GM12878 (cell line): ENCODE measurements at regions not wholly inside any gene's neighbourhood (a gene's known extent, or its start where the extent isn't known, plus 50 kb on each side); places are given as distances from the start of the nearest gene placed in this dataset.

Experiments used
- BHLHE40 ChIP-seq, 2 experiments: fragments of 450-650 bp in 1 of 2; IDR thresholded peaks; 2 replicates each; pipeline ENCODE4 v1.6.1; 2011 to 2017; ENCODE audit warnings: low read depth in 2 of 2, borderline replicate concordance in 1 of 2, improper control_type of control experiment in 1 of 2, low read length in 1 of 2, mild to moderate bottlenecking in 1 of 2
- CREB1 ChIP-seq: IDR thresholded peaks from 2 replicates; pipeline ENCODE4 v1.6.1; 2012; ENCODE audit warnings: low read depth, mild to moderate bottlenecking, inconsistent platforms
- EGR1 ChIP-seq, 2 experiments: IDR thresholded peaks; 1 replicate in 1 of 2; 2 replicates in 1 of 2; pipeline ENCODE4 v1.6.1; 2011 to 2012; ENCODE audit warnings: low read depth in 2 of 2, low read length in 2 of 2, borderline replicate concordance in 1 of 2, mild to moderate bottlenecking in 1 of 2, moderate library complexity in 1 of 2
- MAX ChIP-seq: IDR thresholded peaks from 2 replicates; pipeline ENCODE4 v1.6.1; 2012; ENCODE audit warnings: low read depth, low read length, improper control_type of control experiment
- NRF1 ChIP-seq: conservative IDR thresholded peaks from 2 replicates; pipeline ENCODE4 v1.6.1; 2011; ENCODE audit warnings: mild to moderate bottlenecking, low read depth, low read length, improper control_type of control experiment
- POLR2A ChIP-seq: IDR thresholded peaks from 2 replicates; pipeline ENCODE4 v1.6.1; 2011; ENCODE audit warnings: low read depth, mild to moderate bottlenecking, low read length
- POLR2AphosphoS5 ChIP-seq: IDR thresholded peaks from 2 replicates; pipeline ENCODE4 v1.6.1; 2011; ENCODE audit warnings: mild to moderate bottlenecking, low read length, inconsistent platforms
- RAD21 ChIP-seq: IDR thresholded peaks from 2 replicates; pipeline ENCODE4 v1.6.1; 2011; ENCODE audit warnings: mild to moderate bottlenecking, low read depth, low read length, moderate library complexity; ENCODE audit not compliant: insufficient read depth
- RFX5 ChIP-seq: IDR thresholded peaks from 2 replicates; pipeline ENCODE4 v1.6.1; 2011; ENCODE audit warnings: low read depth, low read length, improper control_type of control experiment
- SMC3 ChIP-seq: IDR thresholded peaks from 2 replicates; pipeline ENCODE4 v1.6.1; 2011; ENCODE audit warnings: low read length, improper control_type of control experiment, borderline replicate concordance
- SUZ12 ChIP-seq: fragments of 200-600 bp; sonication (generic); IDR thresholded peaks from one replicate; pipeline ENCODE4 v1.6.1; 2018; ENCODE audit warnings: antibody characterized with exemption, mild to moderate bottlenecking; ENCODE audit not compliant: unreplicated experiment
- TCF12 ChIP-seq: IDR thresholded peaks from 2 replicates; pipeline ENCODE4 v1.6.1; 2011; ENCODE audit warnings: low read depth, mild to moderate bottlenecking, low read length
- TF ChIP-seq, protein P1 (sequence below), 3 experiments: IDR thresholded peaks in 2 of 3; conservative IDR thresholded peaks in 1 of 3; 2 replicates each; pipeline ENCODE4 v1.5.1; 2011; ENCODE audit warnings: low read depth in 3 of 3, low read length in 3 of 3, mild to moderate bottlenecking in 3 of 3, control low read depth in 2 of 3, moderate library complexity in 2 of 3, inconsistent platforms in 1 of 3, mixed read lengths in 1 of 3; ENCODE audit not compliant: control insufficient read depth in 2 of 3, insufficient read depth in 1 of 3; ENCODE audit errors: extremely low read depth in 1 of 3

DNA sequence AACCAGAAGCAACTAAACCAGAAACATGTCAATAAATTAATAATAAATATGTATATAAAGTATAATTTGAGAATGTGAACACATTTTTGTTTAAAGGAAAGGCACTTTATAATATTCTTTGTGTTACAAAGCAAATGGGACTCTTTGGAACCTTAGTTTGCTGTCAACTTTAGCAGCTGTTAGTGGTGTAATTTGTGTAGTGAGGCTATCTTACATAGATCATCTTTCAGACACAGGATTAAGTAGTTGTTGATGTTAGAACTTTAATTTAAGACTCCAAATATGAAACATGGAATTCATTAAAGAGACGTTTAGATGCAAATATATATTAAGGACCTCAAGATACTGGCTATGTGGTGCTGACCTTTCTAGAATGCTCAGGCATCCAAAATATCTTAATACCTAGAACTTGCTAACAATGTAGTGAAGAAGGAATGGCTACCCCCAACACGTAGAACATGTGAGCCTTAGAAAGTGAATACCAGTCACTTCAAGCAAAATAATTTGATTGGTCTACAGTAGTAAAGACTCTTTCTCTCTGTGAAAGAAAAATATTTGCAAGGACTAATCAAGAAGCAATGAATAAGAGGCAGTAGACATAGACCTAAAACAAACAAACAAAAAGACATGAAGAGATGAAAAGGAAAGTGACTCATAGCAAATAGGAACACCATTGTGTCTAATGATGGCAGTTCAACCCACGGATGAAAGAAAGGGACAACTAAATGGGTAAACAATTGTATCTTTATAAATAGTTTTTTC lies 811.4 kb downstream of the USP25 start:
- TF ChIP-seq MAX (no peak), BHLHE40 (IDR thresholded peaks at IDR 0.05; ENCODE audit: borderline replicate concordance in 1 of 2, low read depth in 2 of 2, low read length in 1 of 2) (no peak), POLR2A (no peak), SUZ12 (no peak), POLR2AphosphoS5 (no peak), RFX5 (no peak), CREB1 (no peak), RAD21 (no peak), TCF12 (no peak), NRF1 (no peak), SMC3 (no peak), EGR1 (IDR thresholded peaks at IDR 0.05; ENCODE audit: borderline replicate concordance in 1 of 2, low read depth in 2 of 2, low read length in 2 of 2) (no peak)
- TF ChIP-seq, protein P1, sequence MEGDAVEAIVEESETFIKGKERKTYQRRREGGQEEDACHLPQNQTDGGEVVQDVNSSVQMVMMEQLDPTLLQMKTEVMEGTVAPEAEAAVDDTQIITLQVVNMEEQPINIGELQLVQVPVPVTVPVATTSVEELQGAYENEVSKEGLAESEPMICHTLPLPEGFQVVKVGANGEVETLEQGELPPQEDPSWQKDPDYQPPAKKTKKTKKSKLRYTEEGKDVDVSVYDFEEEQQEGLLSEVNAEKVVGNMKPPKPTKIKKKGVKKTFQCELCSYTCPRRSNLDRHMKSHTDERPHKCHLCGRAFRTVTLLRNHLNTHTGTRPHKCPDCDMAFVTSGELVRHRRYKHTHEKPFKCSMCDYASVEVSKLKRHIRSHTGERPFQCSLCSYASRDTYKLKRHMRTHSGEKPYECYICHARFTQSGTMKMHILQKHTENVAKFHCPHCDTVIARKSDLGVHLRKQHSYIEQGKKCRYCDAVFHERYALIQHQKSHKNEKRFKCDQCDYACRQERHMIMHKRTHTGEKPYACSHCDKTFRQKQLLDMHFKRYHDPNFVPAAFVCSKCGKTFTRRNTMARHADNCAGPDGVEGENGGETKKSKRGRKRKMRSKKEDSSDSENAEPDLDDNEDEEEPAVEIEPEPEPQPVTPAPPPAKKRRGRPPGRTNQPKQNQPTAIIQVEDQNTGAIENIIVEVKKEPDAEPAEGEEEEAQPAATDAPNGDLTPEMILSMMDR (IDR thresholded peaks at IDR 0.05 in 2 of 3, conservative IDR thresholded peaks at IDR 0.05 in 1 of 3; ENCODE audit: control insufficient read depth in 2 of 3, extremely low read depth in 1 of 3, insufficient read depth in 1 of 3, low read depth in 3 of 3, low read length in 3 of 3) = no peak
